HG02610 (cell line): ENCODE measurements at regions not wholly inside any gene's neighbourhood (a gene's known extent, or its start where the extent isn't known, plus 50 kb on each side); places are given as distances from the start of the nearest gene placed in this dataset.

Experiments used
- ATAC-seq: cut with Tn5 transposase; IDR thresholded peaks from one replicate; pipeline ENCODE4 v1.9.1; 2021; ENCODE audit warnings: mild to moderate bottlenecking, moderate library complexity; ENCODE audit not compliant: unreplicated experiment

DNA sequence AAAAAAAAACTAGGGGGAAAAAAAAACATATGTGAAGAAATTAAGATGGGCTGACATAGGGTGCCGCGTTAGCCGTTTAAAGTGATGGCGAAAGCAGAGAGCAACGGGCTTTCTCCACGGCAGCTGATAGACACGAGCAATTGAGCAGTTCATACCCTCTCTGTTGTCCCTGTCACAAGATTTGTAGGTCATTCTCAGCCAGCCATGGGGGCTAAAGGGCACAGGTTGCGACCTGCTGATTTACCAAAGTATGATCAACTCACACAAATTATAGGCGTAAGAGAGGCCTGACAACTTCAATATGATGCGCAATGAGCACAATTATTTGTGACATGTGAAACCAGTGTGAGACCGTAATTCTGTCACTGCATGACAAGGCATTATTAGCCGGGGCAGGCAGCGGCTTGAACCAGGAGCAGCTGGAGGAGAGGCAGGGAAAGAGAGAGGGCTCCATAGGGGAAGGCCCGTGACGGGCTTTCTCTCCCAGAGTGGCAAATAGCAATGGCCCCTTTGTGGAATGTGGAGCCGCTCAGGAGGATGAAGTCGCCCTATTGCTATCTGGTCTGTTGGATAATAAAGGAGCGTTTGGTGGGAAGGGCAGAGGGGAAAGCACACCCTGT lies 195.1 kb upstream of the HABP2 start:
- ATAC-seq: no peak

- no peak for ATAC-seq
These were observed 193.2 kb upstream of the HABP2 start for GRCh38 chr10:113359655-113360054.

DNA sequence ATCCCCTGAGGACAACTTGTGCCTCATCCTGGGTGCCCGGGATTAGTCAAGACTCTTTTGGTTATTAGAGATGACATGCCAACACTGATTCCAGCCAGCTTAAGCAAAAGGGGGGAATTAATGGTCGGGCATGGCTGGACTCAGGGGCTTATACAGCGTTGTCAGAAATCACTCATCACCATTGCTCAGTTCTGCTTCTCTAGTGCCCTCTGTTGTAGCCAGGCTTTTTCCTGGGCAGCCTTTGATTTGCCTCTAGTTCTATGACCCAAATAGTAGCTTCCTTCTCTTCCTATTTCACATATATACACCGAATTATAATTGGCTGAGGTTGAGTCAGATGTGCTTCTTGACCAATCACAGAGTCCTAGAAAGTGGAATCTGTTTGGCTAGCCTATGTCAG lies 192.0 kb upstream of the HABP2 start:
- no peak for ATAC-seq

- no peak for ATAC-seq
These were observed 190.2 kb upstream of the HABP2 start for GRCh38 chr10:113362645-113363091.

DNA sequence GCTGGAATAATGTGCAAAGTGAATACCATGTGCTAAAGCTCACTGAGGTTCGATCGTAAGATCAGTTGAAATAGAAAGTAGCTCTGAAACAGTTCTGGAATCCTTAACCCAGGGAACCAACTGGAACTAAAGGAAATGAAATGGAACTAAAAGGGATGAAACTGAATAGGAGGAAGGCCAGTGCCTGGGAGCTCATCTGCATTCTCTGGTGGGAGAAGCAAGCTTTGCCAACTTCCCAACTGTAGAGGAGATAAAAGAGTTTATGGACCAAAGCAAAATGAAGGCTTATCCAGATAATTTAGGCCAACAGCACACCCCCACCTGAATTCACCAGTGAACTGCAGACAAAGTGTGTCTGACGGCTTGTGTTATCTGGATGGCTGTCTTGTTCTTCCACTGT lies 188.6 kb upstream of the HABP2 start:
- no peak for ATAC-seq

DNA sequence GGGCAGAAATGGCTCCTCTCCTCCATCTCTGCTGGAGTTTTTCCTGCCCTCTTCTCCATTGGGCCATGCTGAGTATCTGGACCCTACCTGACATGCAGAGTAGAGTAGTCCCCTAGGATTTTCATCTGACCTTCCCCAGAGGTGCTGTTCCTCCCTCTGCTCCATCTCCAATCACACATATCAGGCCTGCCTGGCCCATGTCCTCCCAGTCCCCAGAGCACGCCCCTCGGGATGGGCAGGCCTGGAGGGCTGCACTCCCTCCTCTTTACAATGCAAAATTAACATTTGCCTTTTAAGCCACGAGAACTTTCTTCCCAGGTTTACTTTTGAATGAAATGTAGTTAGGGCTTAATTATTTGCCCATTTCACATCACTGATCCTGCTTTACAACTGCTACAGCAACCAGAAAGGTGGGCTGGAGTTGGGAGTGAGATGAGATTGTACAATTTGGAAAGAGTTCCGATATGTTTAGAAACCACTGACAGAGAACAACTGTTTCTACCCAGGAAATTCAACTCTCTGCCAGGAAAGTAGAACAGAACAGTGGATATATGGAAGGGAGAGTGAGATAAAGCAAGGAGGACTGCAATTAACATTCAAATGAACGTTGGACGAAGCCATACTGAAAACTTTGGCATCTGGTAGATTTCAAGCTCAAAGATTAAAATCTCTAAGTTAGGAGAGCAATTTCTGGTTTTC lies 184.0 kb upstream of the HABP2 start:
- ATAC-seq: no peak

GRCh38 chr10:113369365-113369694 lies 183.5 kb upstream of the HABP2 start:
- ATAC-seq: no peak

DNA sequence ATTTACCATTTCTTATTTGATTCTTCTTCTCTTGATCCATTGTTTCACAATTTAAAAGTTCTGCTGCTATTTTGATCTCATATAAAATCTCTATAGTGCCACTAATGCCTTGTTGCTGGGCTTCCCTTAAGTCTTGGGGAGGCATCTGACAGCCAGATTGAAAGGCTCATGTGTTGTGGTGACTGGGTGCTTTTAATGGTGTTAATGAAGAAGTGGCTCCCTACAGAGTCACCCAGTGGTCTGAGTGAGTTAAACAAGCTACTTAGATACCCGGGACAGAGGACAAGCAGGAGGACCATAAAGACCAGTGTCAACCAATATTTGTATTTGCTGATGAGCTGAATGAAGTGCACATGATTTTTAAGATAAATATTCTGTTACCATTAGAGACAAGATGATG lies 176.4 kb upstream of the HABP2 start:
- no peak for ATAC-seq

GRCh38 chr10:113379091-113379490 lies 173.8 kb upstream of the HABP2 start:
- ATAC-seq: no peak

DNA sequence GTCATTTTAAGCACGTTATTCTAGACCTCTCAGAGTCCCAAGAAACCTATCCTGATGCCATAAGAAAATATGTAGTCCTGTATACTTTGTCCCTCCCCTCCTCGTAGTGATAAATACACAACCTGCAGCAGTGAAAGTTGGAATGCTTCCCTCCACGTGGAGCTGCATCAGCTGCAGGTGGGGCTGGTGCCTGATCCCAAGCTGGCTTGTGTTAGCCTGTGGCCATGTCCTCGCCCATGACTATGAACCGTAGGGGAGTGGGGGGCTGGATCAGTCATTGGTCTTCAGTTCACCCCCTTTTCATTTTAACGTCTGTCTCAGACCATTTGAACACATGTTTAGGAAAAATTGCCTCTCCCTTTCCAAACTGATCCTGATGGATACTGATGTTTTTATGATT lies 171.4 kb upstream of the HABP2 start:
- no peak for ATAC-seq

GRCh38 chr10:113381981-113382509 lies 170.8 kb upstream of the HABP2 start:
- ATAC-seq: peak; percentile 40

GRCh38 chr10:113382691-113383090 lies 170.2 kb upstream of the HABP2 start:
- no peak for ATAC-seq

- no peak for ATAC-seq
These were observed 168.7 kb upstream of the HABP2 start for GRCh38 chr10:113384181-113384580.

DNA sequence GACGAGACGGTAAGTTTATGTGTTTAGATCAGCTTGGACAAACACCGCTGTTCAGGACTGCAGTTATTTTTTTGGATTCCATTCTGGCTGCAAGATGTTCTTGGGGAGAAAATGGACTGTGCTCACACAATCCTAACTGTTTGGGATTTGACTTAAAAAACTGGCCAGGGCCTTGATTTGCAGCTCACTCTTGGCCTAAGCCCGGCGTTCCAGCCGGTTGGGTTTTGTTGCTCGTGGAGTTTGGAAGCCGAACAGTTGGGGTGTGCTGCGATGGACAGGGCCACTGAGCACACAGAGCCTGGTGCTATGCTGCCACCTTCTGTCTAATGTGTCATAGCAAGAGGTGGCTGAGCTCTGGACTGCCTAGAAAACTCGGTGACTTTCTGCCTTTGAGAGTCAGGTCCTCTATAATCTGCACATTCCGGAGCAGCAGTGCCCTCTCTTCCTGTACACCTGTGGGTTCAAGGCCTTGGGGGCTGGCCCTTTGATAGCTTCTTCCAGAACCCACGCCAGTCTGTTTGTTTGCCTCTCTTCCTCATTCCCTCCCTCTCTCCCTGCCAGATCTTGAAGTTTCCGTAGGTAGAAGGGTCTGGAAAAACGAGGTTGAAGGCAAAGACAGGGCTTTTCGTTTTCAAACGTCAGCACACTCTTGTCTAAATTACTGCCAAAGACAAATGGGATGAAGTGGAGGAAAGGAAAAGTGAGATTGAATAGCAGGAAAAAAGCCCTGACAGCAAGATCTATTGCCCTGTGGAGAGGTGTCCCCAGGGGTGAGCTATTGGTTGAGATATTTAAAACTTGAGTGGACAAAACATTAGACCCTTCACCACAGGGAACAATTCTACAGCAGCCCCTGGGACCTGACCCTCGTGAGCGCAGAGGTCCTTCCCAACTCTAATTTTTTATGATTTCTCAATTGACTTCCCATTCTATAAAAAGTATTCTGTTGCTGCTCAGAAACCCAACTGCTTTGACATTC lies 167.5 kb upstream of the HABP2 start:
- peak; percentile 86 for ATAC-seq

- ATAC-seq: no peak
These were observed 166.8 kb upstream of the HABP2 start for GRCh38 chr10:113386005-113386404.

- ATAC-seq: no peak
These were observed 162.9 kb upstream of the HABP2 start for GRCh38 chr10:113389969-113390368.

- ATAC-seq: no peak
These were observed 162.0 kb upstream of the HABP2 start for GRCh38 chr10:113390896-113391295.

GRCh38 chr10:113397047-113397446 lies 155.8 kb upstream of the HABP2 start:
- ATAC-seq: no peak

GRCh38 chr10:113399065-113399464 lies 153.8 kb upstream of the HABP2 start:
- ATAC-seq: no peak

DNA sequence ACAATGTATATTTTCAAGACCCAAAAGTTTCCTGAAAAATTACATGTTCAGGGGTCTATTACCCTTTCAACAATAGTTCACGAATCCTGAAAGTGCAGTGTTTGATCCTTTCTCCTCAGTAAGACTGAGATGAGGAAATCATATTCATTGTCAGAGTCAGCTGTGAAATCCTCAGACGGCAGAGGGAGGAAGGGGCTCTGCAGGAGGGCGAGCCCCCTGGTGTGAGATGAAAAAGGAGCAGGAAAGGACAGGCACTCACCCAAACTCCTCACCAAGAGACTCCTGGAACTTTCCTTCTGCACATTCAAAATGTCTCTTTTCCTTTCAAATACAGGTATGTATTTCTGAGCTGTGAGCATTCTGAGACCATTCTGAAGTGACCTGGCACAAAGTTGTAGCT lies 150.3 kb upstream of the HABP2 start:
- ATAC-seq: no peak

- ATAC-seq: no peak
These were observed 145.6 kb upstream of the HABP2 start for GRCh38 chr10:113407218-113407617.
